Uterus (tissue), 2 donors: ENCODE measurements at regions not wholly inside any gene's neighbourhood (a gene's known extent, or its start where the extent isn't known, plus 50 kb on each side); places are given as distances from the start of the nearest gene placed in this dataset.

ENCODE experiments used
- POLR2A ChIP-seq, 2 donors: fragments of 450-650 bp; IDR thresholded peaks; one replicate each; pipeline ENCODE4 v1.6.1; 2016; ENCODE audit warnings: antibody characterized with exemption in 2 of 2, mild to moderate bottlenecking in 1 of 2, moderate library complexity in 1 of 2
- TF ChIP-seq, protein P1 (sequence below), 4 experiments: fragments of 200-600 bp in 2 of 4; fragments of 450-650 bp in 2 of 4; sonication (generic) in 2 of 4; IDR thresholded peaks; one replicate each; pipeline ENCODE4 v1.5.1; 2016 to 2019; ENCODE audit warnings: antibody characterized with exemption in 4 of 4, mild to moderate bottlenecking in 2 of 4, moderate library complexity in 1 of 4

DNA sequence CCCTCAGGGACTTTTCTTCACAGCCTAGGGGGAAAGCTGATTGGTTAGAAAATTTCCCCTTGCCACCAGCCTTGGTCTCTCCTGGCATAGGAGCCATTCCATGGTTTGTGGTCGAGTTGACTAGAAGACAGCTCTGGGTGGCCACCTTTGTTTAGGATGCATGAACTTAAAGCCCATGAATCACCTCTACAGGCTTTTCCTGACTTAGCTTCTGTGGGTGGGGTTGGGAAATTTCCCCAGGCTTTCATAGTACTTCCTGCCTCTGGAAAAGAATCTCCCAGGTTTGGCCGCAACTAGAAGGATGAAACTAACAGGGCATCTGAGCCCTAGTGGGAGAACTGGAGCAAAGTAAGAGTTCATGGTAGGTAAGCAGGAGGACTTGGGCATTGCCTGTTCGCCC, 72.6 kb downstream of the SNRPE start:
- no peak for TF ChIP-seq POLR2A (IDR thresholded peaks at IDR 0.05)
- TF ChIP-seq, protein P1, sequence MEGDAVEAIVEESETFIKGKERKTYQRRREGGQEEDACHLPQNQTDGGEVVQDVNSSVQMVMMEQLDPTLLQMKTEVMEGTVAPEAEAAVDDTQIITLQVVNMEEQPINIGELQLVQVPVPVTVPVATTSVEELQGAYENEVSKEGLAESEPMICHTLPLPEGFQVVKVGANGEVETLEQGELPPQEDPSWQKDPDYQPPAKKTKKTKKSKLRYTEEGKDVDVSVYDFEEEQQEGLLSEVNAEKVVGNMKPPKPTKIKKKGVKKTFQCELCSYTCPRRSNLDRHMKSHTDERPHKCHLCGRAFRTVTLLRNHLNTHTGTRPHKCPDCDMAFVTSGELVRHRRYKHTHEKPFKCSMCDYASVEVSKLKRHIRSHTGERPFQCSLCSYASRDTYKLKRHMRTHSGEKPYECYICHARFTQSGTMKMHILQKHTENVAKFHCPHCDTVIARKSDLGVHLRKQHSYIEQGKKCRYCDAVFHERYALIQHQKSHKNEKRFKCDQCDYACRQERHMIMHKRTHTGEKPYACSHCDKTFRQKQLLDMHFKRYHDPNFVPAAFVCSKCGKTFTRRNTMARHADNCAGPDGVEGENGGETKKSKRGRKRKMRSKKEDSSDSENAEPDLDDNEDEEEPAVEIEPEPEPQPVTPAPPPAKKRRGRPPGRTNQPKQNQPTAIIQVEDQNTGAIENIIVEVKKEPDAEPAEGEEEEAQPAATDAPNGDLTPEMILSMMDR (IDR thresholded peaks at IDR 0.05) = no peak
